ENCODE measurements at regions not wholly inside any gene's neighbourhood (a gene's known extent, or its start where the extent isn't known, plus 50 kb on each side); places are given as distances from the start of the nearest gene placed in this dataset.

- TF ChIP-seq ZNF629 (tag by site-specific recombination; IDR thresholded peaks at IDR 0.05), result no peak
- TF ChIP-seq, protein P1, sequence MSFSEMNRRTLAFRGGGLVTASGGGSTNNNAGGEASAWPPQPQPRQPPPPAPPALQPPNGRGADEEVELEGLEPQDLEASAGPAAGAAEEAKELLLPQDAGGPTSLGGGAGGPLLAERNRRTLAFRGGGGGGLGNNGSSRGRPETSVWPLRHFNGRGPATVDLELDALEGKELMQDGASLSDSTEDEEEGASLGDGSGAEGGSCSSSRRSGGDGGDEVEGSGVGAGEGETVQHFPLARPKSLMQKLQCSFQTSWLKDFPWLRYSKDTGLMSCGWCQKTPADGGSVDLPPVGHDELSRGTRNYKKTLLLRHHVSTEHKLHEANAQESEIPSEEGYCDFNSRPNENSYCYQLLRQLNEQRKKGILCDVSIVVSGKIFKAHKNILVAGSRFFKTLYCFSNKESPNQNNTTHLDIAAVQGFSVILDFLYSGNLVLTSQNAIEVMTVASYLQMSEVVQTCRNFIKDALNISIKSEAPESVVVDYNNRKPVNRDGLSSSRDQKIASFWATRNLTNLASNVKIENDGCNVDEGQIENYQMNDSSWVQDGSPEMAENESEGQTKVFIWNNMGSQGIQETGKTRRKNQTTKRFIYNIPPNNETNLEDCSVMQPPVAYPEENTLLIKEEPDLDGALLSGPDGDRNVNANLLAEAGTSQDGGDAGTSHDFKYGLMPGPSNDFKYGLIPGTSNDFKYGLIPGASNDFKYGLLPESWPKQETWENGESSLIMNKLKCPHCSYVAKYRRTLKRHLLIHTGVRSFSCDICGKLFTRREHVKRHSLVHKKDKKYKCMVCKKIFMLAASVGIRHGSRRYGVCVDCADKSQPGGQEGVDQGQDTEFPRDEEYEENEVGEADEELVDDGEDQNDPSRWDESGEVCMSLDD (tag by site-specific recombination; IDR thresholded peaks at IDR 0.05), result no peak
- TF ChIP-seq GLI2 (tag by site-specific recombination; IDR thresholded peaks at IDR 0.05; ENCODE audit: borderline replicate concordance, low read depth), result no peak
- TF ChIP-seq SALL2 (tag by site-specific recombination; IDR thresholded peaks at IDR 0.05; ENCODE audit: borderline replicate concordance), result no peak
- TF ChIP-seq, protein P2, sequence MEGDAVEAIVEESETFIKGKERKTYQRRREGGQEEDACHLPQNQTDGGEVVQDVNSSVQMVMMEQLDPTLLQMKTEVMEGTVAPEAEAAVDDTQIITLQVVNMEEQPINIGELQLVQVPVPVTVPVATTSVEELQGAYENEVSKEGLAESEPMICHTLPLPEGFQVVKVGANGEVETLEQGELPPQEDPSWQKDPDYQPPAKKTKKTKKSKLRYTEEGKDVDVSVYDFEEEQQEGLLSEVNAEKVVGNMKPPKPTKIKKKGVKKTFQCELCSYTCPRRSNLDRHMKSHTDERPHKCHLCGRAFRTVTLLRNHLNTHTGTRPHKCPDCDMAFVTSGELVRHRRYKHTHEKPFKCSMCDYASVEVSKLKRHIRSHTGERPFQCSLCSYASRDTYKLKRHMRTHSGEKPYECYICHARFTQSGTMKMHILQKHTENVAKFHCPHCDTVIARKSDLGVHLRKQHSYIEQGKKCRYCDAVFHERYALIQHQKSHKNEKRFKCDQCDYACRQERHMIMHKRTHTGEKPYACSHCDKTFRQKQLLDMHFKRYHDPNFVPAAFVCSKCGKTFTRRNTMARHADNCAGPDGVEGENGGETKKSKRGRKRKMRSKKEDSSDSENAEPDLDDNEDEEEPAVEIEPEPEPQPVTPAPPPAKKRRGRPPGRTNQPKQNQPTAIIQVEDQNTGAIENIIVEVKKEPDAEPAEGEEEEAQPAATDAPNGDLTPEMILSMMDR (tag by site-specific recombination; IDR thresholded peaks at IDR 0.05), result no peak
- TF ChIP-seq, protein P3, sequence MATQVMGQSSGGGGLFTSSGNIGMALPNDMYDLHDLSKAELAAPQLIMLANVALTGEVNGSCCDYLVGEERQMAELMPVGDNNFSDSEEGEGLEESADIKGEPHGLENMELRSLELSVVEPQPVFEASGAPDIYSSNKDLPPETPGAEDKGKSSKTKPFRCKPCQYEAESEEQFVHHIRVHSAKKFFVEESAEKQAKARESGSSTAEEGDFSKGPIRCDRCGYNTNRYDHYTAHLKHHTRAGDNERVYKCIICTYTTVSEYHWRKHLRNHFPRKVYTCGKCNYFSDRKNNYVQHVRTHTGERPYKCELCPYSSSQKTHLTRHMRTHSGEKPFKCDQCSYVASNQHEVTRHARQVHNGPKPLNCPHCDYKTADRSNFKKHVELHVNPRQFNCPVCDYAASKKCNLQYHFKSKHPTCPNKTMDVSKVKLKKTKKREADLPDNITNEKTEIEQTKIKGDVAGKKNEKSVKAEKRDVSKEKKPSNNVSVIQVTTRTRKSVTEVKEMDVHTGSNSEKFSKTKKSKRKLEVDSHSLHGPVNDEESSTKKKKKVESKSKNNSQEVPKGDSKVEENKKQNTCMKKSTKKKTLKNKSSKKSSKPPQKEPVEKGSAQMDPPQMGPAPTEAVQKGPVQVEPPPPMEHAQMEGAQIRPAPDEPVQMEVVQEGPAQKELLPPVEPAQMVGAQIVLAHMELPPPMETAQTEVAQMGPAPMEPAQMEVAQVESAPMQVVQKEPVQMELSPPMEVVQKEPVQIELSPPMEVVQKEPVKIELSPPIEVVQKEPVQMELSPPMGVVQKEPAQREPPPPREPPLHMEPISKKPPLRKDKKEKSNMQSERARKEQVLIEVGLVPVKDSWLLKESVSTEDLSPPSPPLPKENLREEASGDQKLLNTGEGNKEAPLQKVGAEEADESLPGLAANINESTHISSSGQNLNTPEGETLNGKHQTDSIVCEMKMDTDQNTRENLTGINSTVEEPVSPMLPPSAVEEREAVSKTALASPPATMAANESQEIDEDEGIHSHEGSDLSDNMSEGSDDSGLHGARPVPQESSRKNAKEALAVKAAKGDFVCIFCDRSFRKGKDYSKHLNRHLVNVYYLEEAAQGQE (tag by site-specific recombination; IDR thresholded peaks at IDR 0.05), result no peak
- no peak for TF ChIP-seq ZNF223 (tag by site-specific recombination; IDR thresholded peaks at IDR 0.05)
- no peak for TF ChIP-seq ZNF274 (IDR thresholded peaks at IDR 0.05; ENCODE audit: low read length)
- no peak for TF ChIP-seq ZNF274 (tag by site-specific recombination; IDR thresholded peaks at IDR 0.05; ENCODE audit: borderline replicate concordance)
- TF ChIP-seq ZNF776 (tag by site-specific recombination; IDR thresholded peaks at IDR 0.05; ENCODE audit: borderline replicate concordance), result no peak
- TF ChIP-seq ZNF416 (tag by site-specific recombination; IDR thresholded peaks at IDR 0.05), result no peak
- TF ChIP-seq ZBTB17 (tag by site-specific recombination; IDR thresholded peaks at IDR 0.05), result no peak
- TF ChIP-seq ZNF335 (tag by site-specific recombination; conservative IDR thresholded peaks at IDR 0.05), result no peak
Observed at GRCh38 chr1:199508072-199508471, 519.4 kb upstream of the NR5A2 start.

Data from HEK293 (cell line).